ACC112 (cell line): ENCODE measurements at regions not wholly inside any gene's neighbourhood (a gene's known extent, or its start where the extent isn't known, plus 50 kb on each side); places are given as distances from the start of the nearest gene placed in this dataset.

Source experiments
- H2AFZ ChIP-seq: fragments of 200-600 bp; sonication (generic); one replicate; pipeline ENCODE4 v1.6.0; 2017; ENCODE audit warnings: antibody characterized with exemption, low read length; ENCODE audit not compliant: unreplicated experiment
- H3K27ac ChIP-seq: fragments of 200-600 bp; sonication (generic); 2 replicates; pipeline ENCODE4 v1.5.1; 2014; ENCODE audit warnings: low read depth, mild to moderate bottlenecking, antibody characterized with exemption, low read length, moderate library complexity
- H3K27me3 ChIP-seq: fragments of 200-600 bp; sonication (generic); 2 replicates; pipeline ENCODE4 v1.6.1; 2014; ENCODE audit warnings: mild to moderate bottlenecking, antibody characterized with exemption, low read length, moderate library complexity, mixed read lengths; ENCODE audit not compliant: insufficient read depth
- H3K36me3 ChIP-seq: fragments of 200-600 bp; sonication (generic); 2 replicates; pipeline ENCODE4 v1.6.1; 2016; ENCODE audit warnings: mild to moderate bottlenecking, antibody characterized with exemption, low read length, moderate library complexity, mixed read lengths; ENCODE audit not compliant: insufficient read depth
- H3K4me1 ChIP-seq: fragments of 200-600 bp; sonication (generic); one replicate; pipeline ENCODE4 v1.6.1; 2016; ENCODE audit warnings: low read length, mixed read lengths; ENCODE audit not compliant: insufficient read depth, unreplicated experiment, control insufficient read depth
- H3K4me3 ChIP-seq: fragments of 200-600 bp; sonication (generic); 2 replicates; pipeline ENCODE4 v1.5.1; 2014; ENCODE audit warnings: mild to moderate bottlenecking, low read depth, low read length
- H3K79me2 ChIP-seq: fragments of 200-600 bp; sonication (generic); one replicate; pipeline ENCODE4 v1.6.0; 2016; ENCODE audit warnings: low read length; ENCODE audit not compliant: control insufficient read depth, unreplicated experiment, insufficient read depth

DNA sequence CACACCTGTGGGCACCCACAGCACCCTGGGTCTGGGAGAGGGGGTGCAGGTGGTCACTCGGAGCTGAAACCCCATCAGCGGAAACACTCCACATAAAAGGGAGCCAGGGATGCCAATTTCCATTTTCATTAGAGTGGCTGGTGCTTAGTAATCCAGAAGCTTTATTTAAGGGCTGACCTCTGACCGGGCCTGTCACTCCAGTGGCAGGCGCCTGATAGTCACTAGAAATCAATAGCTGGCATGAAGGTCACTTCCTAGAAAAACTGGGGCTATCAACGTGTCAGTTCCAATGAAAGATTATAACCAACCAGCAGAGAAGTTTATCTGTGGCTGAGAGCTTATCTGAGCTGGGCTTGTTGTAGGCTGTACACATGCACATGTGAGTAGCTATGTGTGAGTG lies 333.7 kb upstream of the SKOR2 start:
- Histone ChIP-seq H3K36me3 (no peaks in the 10 kb centered on the region), H3K27ac (no peak overlapping the region), H3K4me1 (no peaks in the 10 kb centered on the region), H3K27me3 (no peaks in the 10 kb centered on the region), H3K4me3 (no peak overlapping the region), H3K79me2 (no peaks in the 10 kb centered on the region), H2AFZ (no peak overlapping the region)

- H3K4me1 ChIP-seq, result no peaks in the 10 kb centered on the region
- no peaks in the 10 kb centered on the region for H3K27me3 ChIP-seq
- H3K36me3 ChIP-seq, result no peaks in the 10 kb centered on the region
- no peak overlapping the region for H3K4me3 ChIP-seq
- H3K79me2 ChIP-seq, result no peaks in the 10 kb centered on the region
- no peak overlapping the region for H3K27ac ChIP-seq
- H2AFZ ChIP-seq, result no peak overlapping the region
These were observed 330.6 kb upstream of the SKOR2 start for GRCh38 chr18:47582093-47582492.

DNA sequence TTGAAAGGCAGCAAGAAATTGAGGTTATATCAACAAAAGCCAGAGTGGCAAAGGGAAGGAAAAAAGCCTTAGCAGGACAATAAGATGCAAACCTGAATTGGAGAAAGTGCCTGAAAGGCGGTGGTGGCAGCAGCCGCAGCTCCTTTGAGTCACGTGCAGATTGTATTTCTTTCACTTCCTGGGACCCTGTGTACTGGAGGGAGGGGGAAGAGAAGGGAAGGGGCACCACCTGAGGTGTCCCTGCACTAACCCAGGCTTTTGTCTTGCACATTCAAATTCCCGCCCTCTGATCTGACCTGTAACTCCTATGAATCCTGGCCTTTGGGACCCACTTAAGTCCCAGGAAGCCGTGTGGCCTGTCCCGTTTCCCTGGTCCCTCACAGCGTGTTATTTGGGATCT lies 326.1 kb upstream of the SKOR2 start:
- no peak overlapping the region for H3K27ac ChIP-seq
- no peaks in the 10 kb centered on the region for H3K79me2 ChIP-seq
- H3K36me3 ChIP-seq, result no peaks in the 10 kb centered on the region
- no peaks in the 10 kb centered on the region for H3K27me3 ChIP-seq
- H3K4me3 ChIP-seq, result no peak overlapping the region
- H3K4me1 ChIP-seq, result no peaks in the 10 kb centered on the region
- no peak overlapping the region for H2AFZ ChIP-seq

- no peak overlapping the region for H3K4me3 ChIP-seq
- no peak overlapping the region for H3K27ac ChIP-seq
- no peaks in the 10 kb centered on the region for H3K4me1 ChIP-seq
- H3K79me2 ChIP-seq, result no peaks in the 10 kb centered on the region
- no peak overlapping the region for H2AFZ ChIP-seq
- no peaks in the 10 kb centered on the region for H3K36me3 ChIP-seq
- no peaks in the 10 kb centered on the region for H3K27me3 ChIP-seq
These were observed 323.5 kb upstream of the SKOR2 start for GRCh38 chr18:47574966-47575365.

GRCh38 chr18:47571957-47572356 lies 320.5 kb upstream of the SKOR2 start:
- no peak overlapping the region for H3K27ac ChIP-seq
- no peaks in the 10 kb centered on the region for H3K4me1 ChIP-seq
- H3K4me3 ChIP-seq, result no peak overlapping the region
- no peaks in the 10 kb centered on the region for H3K36me3 ChIP-seq
- H2AFZ ChIP-seq, result no peak overlapping the region
- no peaks in the 10 kb centered on the region for H3K27me3 ChIP-seq
- H3K79me2 ChIP-seq, result no peaks in the 10 kb centered on the region

- Histone ChIP-seq H3K4me3 (no peak overlapping the region), H3K4me1 (no peaks in the 10 kb centered on the region), H3K36me3 (no peaks in the 10 kb centered on the region), H3K79me2 (no peaks in the 10 kb centered on the region), H2AFZ (no peak overlapping the region), H3K27me3 (no peaks in the 10 kb centered on the region), H3K27ac (no peak overlapping the region)
These were observed 315.3 kb upstream of the SKOR2 start for GRCh38 chr18:47566809-47567208.

- Histone ChIP-seq H3K36me3 (no peaks in the 10 kb centered on the region), H3K79me2 (no peaks in the 10 kb centered on the region), H3K4me1 (no peaks in the 10 kb centered on the region), H3K4me3 (no peak overlapping the region), H3K27ac (no peak overlapping the region), H2AFZ (no peak overlapping the region), H3K27me3 (no peaks in the 10 kb centered on the region)
These were observed 309.6 kb upstream of the SKOR2 start for GRCh38 chr18:47560723-47561715.

DNA sequence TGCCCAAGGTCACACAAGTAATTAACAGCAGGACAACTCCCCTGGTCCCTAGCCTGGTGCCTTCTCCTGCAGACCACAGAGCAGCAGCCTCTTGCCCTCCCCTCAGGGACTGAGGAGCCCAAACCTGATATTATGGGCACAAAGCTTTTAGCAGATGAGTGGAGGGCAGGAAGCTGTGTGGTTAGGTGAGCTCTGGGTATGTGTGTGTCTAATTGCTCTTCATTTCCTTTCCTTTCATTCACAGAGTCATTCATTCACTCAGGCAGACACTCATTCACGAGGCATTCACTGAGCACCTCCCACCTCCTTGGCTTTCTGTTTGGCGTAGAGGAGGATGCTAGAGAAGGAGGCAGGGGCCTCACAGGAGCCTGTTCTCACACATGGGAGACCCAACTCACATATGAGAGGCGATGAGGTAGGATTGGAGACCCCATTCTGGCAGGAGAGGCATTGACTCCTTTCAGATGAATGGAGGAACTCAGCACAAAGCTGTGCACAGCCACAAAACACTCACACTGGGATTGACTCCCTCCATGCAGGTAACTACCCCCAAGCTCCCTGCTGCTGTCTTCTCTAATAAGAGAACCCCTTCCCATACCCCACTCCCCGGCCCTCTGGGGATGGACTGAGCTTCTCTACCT lies 306.8 kb upstream of the SKOR2 start:
- Histone ChIP-seq H3K27ac (no peak overlapping the region), H3K4me3 (no peak overlapping the region), H3K27me3 (no peaks in the 10 kb centered on the region), H2AFZ (no peak overlapping the region), H3K4me1 (no peaks in the 10 kb centered on the region), H3K36me3 (no peaks in the 10 kb centered on the region), H3K79me2 (no peaks in the 10 kb centered on the region)

GRCh38 chr18:47557160-47557559 lies 305.7 kb upstream of the SKOR2 start:
- H3K27me3 ChIP-seq, result no peaks in the 10 kb centered on the region
- H3K27ac ChIP-seq, result no peak overlapping the region
- H3K4me1 ChIP-seq, result no peaks in the 10 kb centered on the region
- H3K36me3 ChIP-seq, result no peaks in the 10 kb centered on the region
- no peaks in the 10 kb centered on the region for H3K79me2 ChIP-seq
- no peak overlapping the region for H3K4me3 ChIP-seq
- H2AFZ ChIP-seq, result no peak overlapping the region

GRCh38 chr18:47552783-47553182 lies 301.3 kb upstream of the SKOR2 start:
- no peaks in the 10 kb centered on the region for H3K36me3 ChIP-seq
- no peak overlapping the region for H3K27ac ChIP-seq
- H3K27me3 ChIP-seq, result no peaks in the 10 kb centered on the region
- H3K4me1 ChIP-seq, result no peaks in the 10 kb centered on the region
- H3K4me3 ChIP-seq, result no peak overlapping the region
- H3K79me2 ChIP-seq, result no peaks in the 10 kb centered on the region
- H2AFZ ChIP-seq, result no peak overlapping the region

DNA sequence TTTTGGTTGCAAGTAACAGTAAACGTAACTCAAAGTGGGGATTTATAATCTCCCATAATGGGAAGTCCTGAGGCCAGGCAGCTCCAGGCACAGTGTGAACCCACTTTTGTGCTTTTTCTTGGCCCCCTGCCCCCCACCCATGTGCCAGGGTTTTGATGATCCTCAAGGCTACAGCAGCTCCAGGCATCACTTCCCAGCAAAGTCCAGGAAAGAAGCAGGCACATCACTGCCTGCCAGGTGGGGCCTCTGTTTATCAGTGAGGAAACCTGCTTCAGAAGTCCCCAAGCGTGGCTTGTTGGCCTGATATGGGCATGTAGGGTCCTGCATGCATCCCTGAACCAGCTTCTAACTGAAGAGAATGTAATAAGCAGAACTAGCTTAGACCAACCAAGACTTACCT lies 299.2 kb upstream of the SKOR2 start:
- no peaks in the 10 kb centered on the region for H3K27me3 ChIP-seq

More for the DNA sequence above, 299.2 kb upstream of the SKOR2 start:
- Histone ChIP-seq H2AFZ (no peak overlapping the region), H3K36me3 (no peaks in the 10 kb centered on the region), H3K4me1 (no peaks in the 10 kb centered on the region), H3K79me2 (no peaks in the 10 kb centered on the region), H3K4me3 (no peak overlapping the region), H3K27ac (no peak overlapping the region)
